Thoracic aorta (tissue), 2 donors: ENCODE measurements at regions not wholly inside any gene's neighbourhood (a gene's known extent, or its start where the extent isn't known, plus 50 kb on each side); places are given as distances from the start of the nearest gene placed in this dataset.

Experiments used
- ATAC-seq: fragments of 150-250 bp; one replicate; pipeline ENCODE4 v1.8.0; 2017; ENCODE audit warnings: low read depth; ENCODE audit not compliant: insufficient number of reproducible peaks, low FRiP score
- DNase-seq: peaks from one replicate; pipeline ENCODE4 v3.0.0-alpha.2; 2020; ENCODE audit warnings: low spot score
- H3K27ac ChIP-seq, 2 donors: fragments of 200-600 bp; sonication (generic); 1 replicate in 1 of 2; 2 replicates in 1 of 2; pipeline ENCODE4 v1.5.1; 2016; ENCODE audit warnings: mild to moderate bottlenecking in 2 of 2, moderate library complexity in 2 of 2
- H3K27me3 ChIP-seq: fragments of 200-600 bp; sonication (generic); replicated peaks from 2 replicates; pipeline ENCODE4 v1.6.0; 2016; ENCODE audit warnings: mild to moderate bottlenecking; ENCODE audit not compliant: insufficient read depth
- H3K36me3 ChIP-seq: fragments of 200-600 bp; sonication (generic); one replicate; pipeline ENCODE4 v1.5.1; 2016
- H3K4me1 ChIP-seq, 2 donors: fragments of 200-600 bp; sonication (generic); 1 replicate in 1 of 2; 2 replicates in 1 of 2; pipeline versions ENCODE4 v1.5.1 to v1.6.0; 2016; ENCODE audit warnings: low read depth in 2 of 2, mild to moderate bottlenecking in 1 of 2; ENCODE audit not compliant: control insufficient read depth in 1 of 2
- H3K4me3 ChIP-seq: fragments of 200-600 bp; sonication (generic); 2 replicates; pipeline ENCODE4 v1.5.1; 2016; ENCODE audit warnings: mild to moderate bottlenecking
- H3K9me3 ChIP-seq: fragments of 200-600 bp; sonication (generic); 2 replicates; pipeline ENCODE4 v1.5.1; 2016
- TF ChIP-seq, protein P1 (sequence below): fragments of 200-600 bp; sonication (generic); IDR thresholded peaks from one replicate; pipeline ENCODE4 v1.5.1; 2019; ENCODE audit warnings: antibody characterized with exemption

DNA sequence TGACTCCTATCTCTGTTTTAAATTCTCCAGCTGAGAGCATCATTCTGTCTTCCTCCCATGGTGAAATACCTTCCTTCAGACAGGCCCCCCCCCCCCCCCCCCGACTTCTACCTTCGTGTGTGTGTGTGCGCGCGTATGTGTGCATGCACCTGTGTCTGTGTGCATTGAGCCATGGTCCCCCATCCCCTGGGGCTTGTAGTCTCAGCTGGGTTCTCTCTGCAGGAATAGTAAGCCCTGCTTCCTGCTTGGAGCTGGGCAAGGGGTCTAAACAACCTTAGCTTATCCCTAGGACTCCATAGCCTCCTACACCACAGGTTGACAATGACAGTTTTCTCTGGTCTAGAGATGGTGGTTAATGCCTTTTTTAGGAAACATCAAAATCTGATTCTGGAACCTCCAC is 427.5 kb upstream of the KLHL29 start:
- H3K36me3 ChIP-seq, result no peaks in the 10 kb centered on the region
- no peaks in the 10 kb centered on the region for H3K9me3 ChIP-seq
- ATAC-seq (no peak), DNase-seq (no peak)
- H3K4me1 ChIP-seq, result no peaks in the 10 kb centered on the region
- H3K4me3 ChIP-seq, result no peak overlapping the region
- no peaks in the 10 kb centered on the region for H3K27me3 ChIP-seq
- H3K27ac ChIP-seq, result no peak overlapping the region
- TF ChIP-seq, protein P1, sequence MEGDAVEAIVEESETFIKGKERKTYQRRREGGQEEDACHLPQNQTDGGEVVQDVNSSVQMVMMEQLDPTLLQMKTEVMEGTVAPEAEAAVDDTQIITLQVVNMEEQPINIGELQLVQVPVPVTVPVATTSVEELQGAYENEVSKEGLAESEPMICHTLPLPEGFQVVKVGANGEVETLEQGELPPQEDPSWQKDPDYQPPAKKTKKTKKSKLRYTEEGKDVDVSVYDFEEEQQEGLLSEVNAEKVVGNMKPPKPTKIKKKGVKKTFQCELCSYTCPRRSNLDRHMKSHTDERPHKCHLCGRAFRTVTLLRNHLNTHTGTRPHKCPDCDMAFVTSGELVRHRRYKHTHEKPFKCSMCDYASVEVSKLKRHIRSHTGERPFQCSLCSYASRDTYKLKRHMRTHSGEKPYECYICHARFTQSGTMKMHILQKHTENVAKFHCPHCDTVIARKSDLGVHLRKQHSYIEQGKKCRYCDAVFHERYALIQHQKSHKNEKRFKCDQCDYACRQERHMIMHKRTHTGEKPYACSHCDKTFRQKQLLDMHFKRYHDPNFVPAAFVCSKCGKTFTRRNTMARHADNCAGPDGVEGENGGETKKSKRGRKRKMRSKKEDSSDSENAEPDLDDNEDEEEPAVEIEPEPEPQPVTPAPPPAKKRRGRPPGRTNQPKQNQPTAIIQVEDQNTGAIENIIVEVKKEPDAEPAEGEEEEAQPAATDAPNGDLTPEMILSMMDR, result no peak

DNA sequence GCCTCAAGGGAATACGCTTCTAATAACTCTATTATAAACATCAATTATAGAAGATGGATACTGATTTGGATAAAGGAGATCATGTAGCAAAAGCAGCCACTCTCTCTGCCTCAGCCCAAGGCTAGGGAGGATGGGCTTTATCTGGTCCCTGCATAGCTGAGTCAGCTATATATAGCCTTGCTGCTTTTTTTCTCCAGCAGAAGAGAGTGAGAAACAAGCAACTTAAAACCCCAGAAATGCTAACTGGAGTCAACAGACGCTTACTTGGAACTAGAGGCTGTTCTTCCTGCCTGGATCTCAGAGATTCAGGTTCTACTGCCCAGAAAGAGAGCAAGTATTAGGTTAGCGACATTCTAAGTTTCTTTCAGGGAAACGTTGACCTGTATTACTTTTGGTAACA is 426.7 kb upstream of the KLHL29 start:
- no peaks in the 10 kb centered on the region for H3K27me3 ChIP-seq
- H3K36me3 ChIP-seq, result no peaks in the 10 kb centered on the region
- ATAC-seq (no peak), DNase-seq (no peak)
- no peaks in the 10 kb centered on the region for H3K4me1 ChIP-seq
- H3K9me3 ChIP-seq, result no peaks in the 10 kb centered on the region
- no peak overlapping the region for H3K4me3 ChIP-seq
- TF ChIP-seq, protein P1, result no peak
- H3K27ac ChIP-seq, result no peak overlapping the region

DNA sequence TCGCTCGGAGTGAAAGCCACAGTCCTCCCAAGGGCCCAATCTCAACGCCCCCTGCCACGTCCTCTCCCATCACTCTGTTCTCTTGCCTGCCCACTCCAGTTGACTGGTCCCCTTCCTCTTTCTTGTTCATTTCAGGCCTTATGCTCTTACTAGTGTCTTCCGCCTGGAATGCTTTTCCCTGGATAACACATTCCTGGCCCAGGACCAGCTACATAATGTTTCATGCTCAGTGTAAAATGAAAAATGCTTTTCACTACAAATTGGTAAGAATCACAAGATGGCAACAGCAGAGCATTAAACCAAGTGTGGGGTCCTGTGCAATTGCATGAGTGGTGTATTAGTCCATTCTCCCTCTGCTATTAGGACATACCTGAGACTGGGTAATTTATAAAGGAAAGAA is 417.2 kb upstream of the KLHL29 start:
- Histone ChIP-seq H3K36me3 (no peaks in the 10 kb centered on the region), H3K9me3 (no peaks in the 10 kb centered on the region), H3K4me3 (no peak overlapping the region), H3K27ac (no peak overlapping the region), H3K4me1 (no peaks in the 10 kb centered on the region), H3K27me3 (no peaks in the 10 kb centered on the region)
- TF ChIP-seq, protein P1, result no peak
- no peak for DNase-seq
- no peak for ATAC-seq

DNA sequence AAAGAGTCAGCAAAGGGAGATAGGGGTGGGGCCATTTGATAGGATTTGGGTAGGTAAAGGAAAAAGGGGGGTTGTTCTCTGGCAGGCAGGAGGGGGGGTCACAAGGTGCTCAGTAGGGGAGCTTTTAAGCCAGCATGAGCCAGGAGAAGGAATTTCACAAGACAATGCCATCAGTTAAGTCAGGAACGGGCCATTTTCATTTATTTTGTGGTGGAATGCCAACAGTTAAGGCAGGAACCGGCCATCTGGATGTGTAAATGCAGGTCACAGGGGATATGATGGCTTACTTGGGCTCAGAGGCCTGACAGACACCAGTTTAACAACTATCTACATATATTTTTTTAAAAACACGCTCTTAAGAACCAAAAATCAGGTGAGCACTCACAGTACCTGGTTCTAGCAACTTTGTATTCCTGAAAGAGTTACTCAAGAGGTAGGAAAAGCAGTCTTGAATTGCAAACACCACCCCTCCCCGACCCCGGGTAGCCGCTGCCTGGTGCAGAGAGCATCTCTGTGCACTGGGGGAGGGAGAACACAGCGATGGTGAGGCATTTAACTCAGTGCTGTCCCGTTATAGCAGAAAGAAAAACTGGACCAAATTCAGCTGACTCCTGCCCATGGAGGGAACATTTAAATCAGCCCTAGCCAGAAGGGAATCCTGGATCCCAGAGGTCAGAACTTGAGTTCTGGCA is 414.5 kb upstream of the KLHL29 start:
- TF ChIP-seq, protein P1, result no peak
- no peaks in the 10 kb centered on the region for H3K36me3 ChIP-seq
- no peaks in the 10 kb centered on the region for H3K9me3 ChIP-seq
- DNase-seq (no peak), ATAC-seq (no peak)
- H3K4me3 ChIP-seq, result no peak overlapping the region
- no peaks in the 10 kb centered on the region for H3K4me1 ChIP-seq
- H3K27me3 ChIP-seq, result no peaks in the 10 kb centered on the region
- H3K27ac ChIP-seq, result no peak overlapping the region

DNA sequence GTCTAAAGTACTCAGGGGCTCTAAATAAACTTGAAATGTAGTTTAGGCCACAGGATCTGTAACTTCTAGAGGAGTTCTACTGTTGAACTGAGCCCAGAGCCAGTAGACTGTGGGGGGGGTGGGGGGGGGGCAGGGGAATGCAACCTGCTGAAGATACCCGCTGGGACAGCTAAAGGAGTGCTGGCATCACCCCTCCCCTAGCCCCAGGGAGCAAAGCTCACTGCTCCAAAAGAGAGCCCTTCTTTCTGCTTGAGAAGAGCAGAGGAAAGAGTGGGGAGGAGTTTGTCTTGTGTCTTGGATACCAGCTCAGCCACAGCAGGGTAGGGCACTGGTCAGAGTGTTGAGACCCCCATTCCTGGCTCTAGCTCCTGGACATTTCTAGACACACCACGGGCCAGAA is 414.0 kb upstream of the KLHL29 start:
- Histone ChIP-seq H3K36me3 (no peaks in the 10 kb centered on the region), H3K9me3 (no peaks in the 10 kb centered on the region), H3K4me1 (no peaks in the 10 kb centered on the region), H3K27me3 (no peaks in the 10 kb centered on the region), H3K27ac (no peak overlapping the region), H3K4me3 (no peak overlapping the region)
- ATAC-seq, result no peak
- TF ChIP-seq, protein P1, result no peak
- no peak for DNase-seq
